SHP77 treated with DMSO at 0.1 percent for 48 hours (cell line): ENCODE measurements at regions not wholly inside any gene's neighbourhood (a gene's known extent, or its start where the extent isn't known, plus 50 kb on each side); places are given as distances from the start of the nearest gene placed in this dataset.
"Not testable (repeated sequence)": the region's sequence is repeated elsewhere in the genome, so short reads cannot be mapped to it uniquely, and the experiment has no call there.

ENCODE experiments used
- DNase-seq: peaks from one replicate; lab custom pipeline; 2025; lab: John Stamatoyannopoulos, UW

DNA sequence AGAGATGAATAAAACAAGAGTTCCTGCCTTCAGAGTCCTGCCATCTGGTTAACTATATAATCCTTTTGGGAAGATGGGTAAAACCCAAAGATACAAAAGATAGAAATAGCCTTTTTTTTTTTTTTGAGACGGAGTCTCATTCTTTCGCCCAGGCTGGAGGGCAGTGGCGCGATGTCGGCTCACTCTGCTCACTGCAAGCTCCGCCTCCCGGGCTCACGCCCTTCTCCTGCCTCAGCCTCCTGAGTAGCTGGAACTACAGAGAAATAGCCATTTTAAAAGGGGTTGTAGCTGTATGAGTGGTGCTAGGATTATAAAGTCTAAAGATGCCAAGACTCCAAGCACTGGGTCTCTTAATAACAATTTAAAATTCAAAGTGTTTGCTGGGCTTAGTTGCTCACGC, 97.2 kb downstream of the KDR start:
- no peak for DNase-seq

GRCh38 chr4:55027596-55027995, 97.8 kb downstream of the KDR start:
- DNase-seq, result no peak

GRCh38 chr4:55025456-55025855, 99.9 kb downstream of the KDR start:
- not testable (repeated sequence) for DNase-seq

DNA sequence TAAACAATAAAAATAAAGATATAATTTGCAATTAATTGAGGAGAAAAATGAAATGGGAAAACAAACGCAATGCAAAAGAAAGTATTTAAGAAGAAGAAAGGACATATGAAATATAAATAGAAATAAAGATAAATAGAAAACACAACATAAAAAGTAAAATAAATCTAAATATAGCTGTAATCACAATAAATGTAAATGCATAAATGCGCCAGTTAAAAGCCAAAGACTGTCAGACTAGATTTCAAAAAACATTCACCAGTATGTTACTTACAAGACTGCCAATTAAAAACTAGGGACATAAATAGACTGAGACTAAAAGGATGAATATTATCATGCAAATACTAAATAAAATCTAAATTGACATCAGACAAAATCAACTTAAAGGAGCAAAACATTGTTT, 102.4 kb downstream of the KDR start:
- no peak for DNase-seq

GRCh38 chr4:55021214-55021613, 104.2 kb downstream of the KDR start:
- DNase-seq, result no peak

DNA sequence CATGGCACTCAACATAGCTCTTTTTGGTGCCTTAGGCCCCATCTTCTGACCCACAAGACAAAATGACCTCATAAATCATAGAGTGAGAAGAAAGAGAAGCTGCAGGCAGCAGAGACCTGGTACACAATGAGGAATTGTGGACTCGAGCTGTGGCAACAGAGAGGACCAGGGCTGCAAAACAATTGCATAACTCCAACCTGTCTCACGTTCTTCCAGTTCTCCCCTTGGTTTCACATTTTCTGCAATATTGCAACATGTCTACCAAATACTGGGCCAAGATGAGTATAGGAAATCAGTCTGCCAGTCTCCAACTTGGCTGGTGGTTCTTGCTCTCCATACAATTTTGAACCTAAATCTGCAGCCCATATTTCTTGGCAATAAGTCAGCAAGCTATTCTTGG, 105.3 kb downstream of the KDR start:
- DNase-seq, result no peak

- no peak for DNase-seq
Observed at GRCh38 chr4:55018978-55019377, 106.4 kb downstream of the KDR start.

GRCh38 chr4:55018521-55018920, 106.9 kb downstream of the KDR start:
- DNase-seq, result no peak

- no peak for DNase-seq
Observed at GRCh38 chr4:55017406-55017805, 108.0 kb downstream of the KDR start.

- DNase-seq, result no peak
Observed at GRCh38 chr4:55016131-55016530, 109.3 kb downstream of the KDR start.

DNA sequence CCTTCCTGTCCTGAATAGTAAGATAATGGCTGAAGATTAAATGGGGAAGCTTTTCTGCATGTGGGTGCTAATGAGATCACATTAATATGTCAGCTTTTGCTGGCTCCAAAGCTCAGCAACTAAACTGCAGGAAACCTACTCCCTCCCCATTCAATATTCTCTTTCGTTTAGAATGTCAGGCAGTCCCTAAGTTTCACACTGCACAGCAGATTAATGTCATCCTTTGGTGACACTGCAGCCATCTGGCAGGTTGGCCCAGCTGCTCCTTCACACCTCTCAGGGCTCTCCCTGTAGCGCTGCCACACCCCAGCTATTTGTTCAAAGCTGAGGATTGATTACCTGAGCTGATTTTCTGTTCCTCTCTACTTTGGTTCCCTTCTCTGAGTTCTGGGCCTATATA, 110.5 kb downstream of the KDR start:
- DNase-seq, result no peak

DNA sequence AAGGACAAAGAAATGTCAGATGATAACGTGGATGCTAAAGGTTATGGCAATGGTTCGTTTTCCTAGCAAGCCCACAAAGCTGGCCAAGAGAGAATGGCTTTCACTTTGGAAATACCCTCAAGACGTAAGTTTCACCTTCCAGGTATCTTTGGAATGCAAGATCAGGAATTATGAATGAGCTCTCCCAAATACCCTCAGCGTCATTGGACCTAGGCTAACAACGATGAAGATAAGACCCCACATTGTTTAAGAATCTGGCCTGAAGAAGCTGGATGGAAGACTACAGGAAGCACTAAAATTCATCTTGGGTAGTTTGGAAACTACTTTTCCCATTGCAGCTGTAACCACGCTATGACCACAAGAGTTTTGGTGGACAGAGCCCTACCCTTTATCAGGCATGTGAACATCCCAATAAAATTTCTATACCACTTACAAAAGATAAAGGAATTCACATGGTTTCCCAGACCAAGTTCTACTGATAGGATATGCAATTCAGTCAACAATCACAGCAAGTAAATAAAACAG, 111.9 kb downstream of the KDR start:
- DNase-seq, result no peak

DNA sequence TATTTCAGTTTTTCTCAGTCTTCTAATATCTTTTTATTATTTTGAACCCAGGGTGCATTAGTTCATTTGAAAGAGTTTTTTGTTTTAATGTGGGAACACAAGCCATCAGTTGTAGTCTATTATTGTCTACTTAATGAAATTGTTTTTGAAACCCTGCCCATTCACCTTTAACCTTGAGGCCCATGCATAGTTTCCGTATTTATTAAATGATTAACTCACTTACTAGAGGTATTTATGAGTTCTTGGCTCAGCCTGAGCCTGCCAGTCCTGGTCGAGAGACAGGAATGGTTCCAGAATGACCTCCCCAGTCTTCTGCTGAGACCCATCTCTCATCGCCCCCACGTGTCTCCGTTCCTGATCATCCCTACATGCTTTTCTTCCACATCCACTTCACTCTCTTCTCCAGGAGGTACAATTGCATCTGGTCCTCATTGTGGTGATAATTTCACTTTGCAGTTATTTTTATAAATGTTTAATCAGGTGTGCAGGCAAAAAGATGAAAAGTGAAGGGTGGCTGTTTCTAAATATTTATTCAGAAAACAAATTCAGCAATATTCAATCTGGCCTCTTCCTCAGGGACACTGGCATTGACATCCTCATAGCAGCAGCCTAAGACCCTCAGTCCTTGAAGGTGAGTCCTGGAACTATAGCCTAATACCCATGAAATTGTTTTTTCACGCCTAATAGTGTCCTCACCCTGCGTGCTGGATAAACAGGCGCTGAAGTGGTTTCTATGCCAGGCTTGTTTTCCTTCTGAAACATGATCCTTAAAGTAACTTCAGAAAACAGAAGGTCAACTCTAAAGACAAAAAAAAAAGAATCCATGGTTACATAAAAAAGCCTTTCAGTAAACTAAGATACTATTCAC, 112.8 kb downstream of the KDR start:
- DNase-seq, result no peak

DNA sequence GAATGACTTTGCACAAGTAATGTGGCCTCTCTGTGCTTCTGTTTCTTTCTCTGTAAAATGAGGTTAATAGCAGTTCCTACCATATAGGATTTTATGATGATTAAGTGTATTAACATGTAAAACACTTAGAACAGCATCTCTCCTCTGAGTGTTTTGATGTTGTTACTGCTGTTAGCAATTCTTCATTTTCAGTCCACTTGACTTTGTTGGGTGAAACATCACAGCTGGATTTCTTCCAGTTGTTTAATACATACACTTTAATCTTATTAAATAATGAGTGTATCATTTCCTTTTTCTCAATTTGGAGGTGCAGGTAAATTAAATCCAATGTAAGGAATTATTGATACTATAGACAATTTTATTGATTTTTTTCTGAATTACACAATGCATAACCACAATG, 113.6 kb downstream of the KDR start:
- DNase-seq, result no peak

GRCh38 chr4:55010550-55010949, 114.8 kb downstream of the KDR start:
- DNase-seq, result no peak

DNA sequence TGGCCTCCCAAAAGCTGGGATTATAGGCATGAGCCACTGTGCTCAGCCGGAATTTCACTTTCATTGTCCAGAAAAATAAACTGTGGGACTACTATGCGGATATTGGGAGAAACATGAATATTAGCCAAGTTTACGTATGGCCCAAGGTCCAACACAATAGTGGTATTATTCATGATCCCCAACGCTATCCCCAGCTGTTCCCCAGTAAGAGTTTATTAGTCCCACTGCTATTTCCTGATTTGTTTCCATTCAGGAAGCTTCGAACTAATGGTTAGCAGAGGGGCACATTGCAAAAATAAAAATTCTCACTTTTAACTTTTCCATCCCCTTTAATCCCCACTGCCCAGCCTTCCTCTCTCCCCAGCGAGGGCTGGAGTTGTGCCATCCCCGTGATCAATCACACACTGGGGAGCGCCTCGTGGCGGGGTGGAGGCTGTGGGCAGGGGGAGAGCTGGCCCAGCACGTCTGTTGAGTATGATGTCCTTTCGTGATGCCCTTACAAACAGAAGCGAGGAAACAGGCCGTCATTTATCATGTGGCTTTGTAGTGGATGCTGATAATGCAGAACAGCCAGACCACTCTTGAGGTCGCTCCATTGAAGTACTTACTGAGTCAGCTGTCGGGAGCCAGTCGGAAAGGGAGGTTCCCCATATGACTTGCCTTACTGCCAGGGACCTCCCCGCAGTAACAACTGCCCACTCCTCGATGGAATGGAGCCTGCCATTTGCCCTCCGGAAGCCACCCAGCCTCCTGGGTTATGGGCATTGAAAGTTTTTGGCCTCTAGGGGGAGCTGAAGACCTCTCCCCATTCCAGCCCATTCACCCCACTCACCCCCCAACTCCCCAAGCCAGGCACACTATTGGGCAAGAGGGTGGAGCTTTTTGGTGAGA, 117.0 kb downstream of the KDR start:
- DNase-seq, result no peak

GRCh38 chr4:55005910-55006309, 119.5 kb downstream of the KDR start:
- DNase-seq, result no peak

DNA sequence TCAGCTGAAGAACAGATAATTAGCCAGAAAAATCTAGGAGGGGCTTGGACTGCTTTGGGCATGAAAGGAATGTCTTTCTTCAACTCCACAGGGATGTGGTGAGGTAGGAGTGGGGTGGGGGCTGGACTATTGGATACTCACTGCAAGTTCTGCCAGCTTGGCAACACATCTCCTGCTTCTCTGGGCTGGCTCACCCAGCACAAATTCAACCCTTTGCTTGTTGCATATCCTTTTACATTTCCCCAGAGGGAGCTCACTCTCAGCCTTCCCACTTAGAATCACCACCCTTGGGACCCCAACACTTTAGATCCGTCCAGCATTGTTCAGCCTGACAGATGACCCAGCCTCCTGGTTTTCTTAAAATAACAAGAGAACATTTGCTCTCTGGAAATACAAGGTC, 120.6 kb downstream of the KDR start:
- no peak for DNase-seq

DNA sequence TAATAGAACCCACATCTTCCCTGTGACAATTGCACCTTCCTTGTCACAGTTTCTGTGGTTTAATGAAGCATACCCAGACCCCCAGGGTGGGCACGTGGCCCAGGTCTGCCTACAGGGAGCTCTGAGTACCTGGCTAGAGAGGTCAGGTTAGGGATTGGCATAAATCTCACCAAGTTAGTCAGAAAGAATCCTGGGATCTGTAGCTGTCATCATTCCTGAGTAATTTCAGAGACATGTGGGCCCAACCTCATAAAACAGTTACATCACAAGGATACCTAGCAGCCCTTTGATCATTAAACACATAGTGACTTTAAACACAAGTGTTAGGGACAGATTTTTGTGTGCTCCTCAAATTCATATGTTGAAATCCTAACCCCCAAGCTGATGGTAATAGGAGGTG, 123.0 kb downstream of the KDR start:
- DNase-seq, result no peak

DNA sequence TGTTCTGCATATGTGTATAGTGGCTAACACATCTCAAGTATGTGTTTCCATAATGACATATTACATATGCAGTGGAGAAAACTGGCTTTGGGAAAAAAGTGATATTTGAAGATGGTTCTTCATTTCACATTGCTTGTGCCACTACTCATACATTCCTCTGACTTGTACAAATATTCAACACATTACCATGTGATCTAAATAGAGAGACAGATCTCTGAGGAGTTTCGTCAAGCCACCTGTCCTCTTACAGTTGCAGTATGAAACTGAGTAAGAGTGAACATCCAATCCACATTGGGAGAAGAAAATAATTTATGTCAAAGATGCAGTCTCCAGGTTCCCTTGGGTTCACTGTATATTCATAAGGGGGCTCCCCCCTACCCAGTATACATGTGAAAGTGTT, 123.9 kb downstream of the KDR start:
- DNase-seq, result no peak

GRCh38 chr4:54999003-54999402, 126.4 kb downstream of the KDR start:
- DNase-seq, result no peak

GRCh38 chr4:54993473-54994026, 131.8 kb downstream of the KDR start:
- not testable (repeated sequence) for DNase-seq

GRCh38 chr4:54992266-54992665, 133.1 kb downstream of the KDR start:
- DNase-seq, result no peak
